Loucy (cell line): ENCODE measurements at regions not wholly inside any gene's neighbourhood (a gene's known extent, or its start where the extent isn't known, plus 50 kb on each side); places are given as distances from the start of the nearest gene placed in this dataset.

Experiments used
- H2AFZ ChIP-seq: fragments of 200-600 bp; sonication (generic); 2 replicates; pipeline ENCODE4 v1.6.0; 2016; ENCODE audit warnings: antibody characterized with exemption, mild to moderate bottlenecking, low read length, moderate library complexity
- H3F3A ChIP-seq: fragments of 200-600 bp; 2 replicates; pipeline ENCODE4 v1.6.0; 2016; ENCODE audit warnings: antibody characterized with exemption, low read depth, mild to moderate bottlenecking
- H3K27me3 ChIP-seq: fragments of 200-600 bp; sonication (generic); 2 replicates; pipeline ENCODE4 v1.6.1; 2014; ENCODE audit warnings: low read length, mild to moderate bottlenecking; ENCODE audit not compliant: insufficient read depth, poor library complexity, severe bottlenecking
- H3K36me3 ChIP-seq: fragments of 200-600 bp; sonication (generic); 2 replicates; pipeline ENCODE4 v1.6.1; 2016; ENCODE audit warnings: low read length; ENCODE audit not compliant: insufficient read depth
- H3K4me1 ChIP-seq: fragments of 200-600 bp; sonication (generic); 2 replicates; pipeline ENCODE4 v1.5.1; 2014; ENCODE audit warnings: low read length, mild to moderate bottlenecking; ENCODE audit not compliant: insufficient read depth, poor library complexity, severe bottlenecking
- H3K4me2 ChIP-seq: fragments of 200-600 bp; sonication (generic); 2 replicates; pipeline ENCODE4 v1.6.0; 2014; ENCODE audit warnings: antibody characterized with exemption, low read length, low read depth, mild to moderate bottlenecking; ENCODE audit not compliant: poor library complexity, severe bottlenecking
- H3K4me3 ChIP-seq: fragments of 200-600 bp; sonication (generic); 2 replicates; pipeline ENCODE4 v1.5.1; 2014; ENCODE audit warnings: low read length, mild to moderate bottlenecking, mixed read lengths; ENCODE audit not compliant: poor library complexity, severe bottlenecking
- H3K79me2 ChIP-seq: fragments of 200-600 bp; sonication (generic); 2 replicates; pipeline ENCODE4 v1.6.1; 2014; ENCODE audit warnings: low read length; ENCODE audit not compliant: insufficient read depth
- H3K9ac ChIP-seq: fragments of 200-600 bp; sonication (generic); 2 replicates; pipeline ENCODE4 v1.6.0; 2014; ENCODE audit warnings: mild to moderate bottlenecking, low read depth, low read length, moderate library complexity; ENCODE audit not compliant: poor library complexity, severe bottlenecking
- H3K9me2 ChIP-seq: fragments of 200-600 bp; sonication (generic); replicated peaks from 2 replicates; pipeline ENCODE4 v1.6.1; 2016; ENCODE audit warnings: low read depth, low read length, mixed read lengths
- H3K9me3 ChIP-seq: fragments of 200-600 bp; sonication (generic); 2 replicates; pipeline ENCODE4 v1.6.1; 2014; ENCODE audit warnings: mild to moderate bottlenecking, antibody characterized with exemption, low read length, low read depth; ENCODE audit not compliant: insufficient read depth
- H4K20me1 ChIP-seq: fragments of 200-600 bp; sonication (generic); 2 replicates; pipeline ENCODE4 v1.6.0; 2014; ENCODE audit warnings: antibody characterized with exemption, low read length, mild to moderate bottlenecking; ENCODE audit not compliant: insufficient read depth, poor library complexity, severe bottlenecking
- CTCF ChIP-seq: fragments of 200-600 bp; sonication (generic); conservative IDR thresholded peaks from 2 replicates; pipeline ENCODE4 v1.5.1; 2014; ENCODE audit warnings: mild to moderate bottlenecking, antibody characterized with exemption, low read length
- EZH2phosphoT487 ChIP-seq: fragments of 200-600 bp; IDR thresholded peaks from 2 replicates; pipeline ENCODE4 v1.6.1; 2018; ENCODE audit warnings: antibody characterized with exemption, mild to moderate bottlenecking, moderate library complexity, borderline replicate concordance

GRCh38 chr17:36679815-36680467, 78.6 kb downstream of the MRM1 start:
- Histone ChIP-seq H3K9ac (no peak overlapping the region), H3K79me2 (no peaks in the 10 kb centered on the region), H3K9me3 (no peaks in the 10 kb centered on the region), H3F3A (no peaks in the 10 kb centered on the region), H3K4me2 (no peak overlapping the region), H3K4me1 (peaks cover 22% of the 10 kb centered on the region), H3K9me2 (no peaks in the 10 kb centered on the region), H3K36me3 (no peaks in the 10 kb centered on the region), H3K4me3 (no peak overlapping the region), H3K27me3 (no peaks in the 10 kb centered on the region), H2AFZ (no peak overlapping the region), H4K20me1 (no peaks in the 10 kb centered on the region)
- TF ChIP-seq EZH2phosphoT487 (no peak), CTCF (no peak)

GRCh38 chr17:36680701-36681202, 79.4 kb downstream of the MRM1 start:
- no peak overlapping the region for H2AFZ ChIP-seq
- TF ChIP-seq EZH2phosphoT487 (no peak), CTCF (no peak)

GRCh38 chr17:36682773-36683172, 81.4 kb downstream of the MRM1 start:
- no peak overlapping the region for H2AFZ ChIP-seq
- no peaks in the 10 kb centered on the region for H3K36me3 ChIP-seq
- H3K79me2 ChIP-seq: no peaks in the 10 kb centered on the region
- no peak overlapping the region for H3K4me2 ChIP-seq
- H3F3A ChIP-seq: no peaks in the 10 kb centered on the region
- H3K27me3 ChIP-seq: no peaks in the 10 kb centered on the region
- H3K9ac ChIP-seq: no peak overlapping the region
- no peaks in the 10 kb centered on the region for H3K9me3 ChIP-seq
- no peak overlapping the region for H3K4me3 ChIP-seq
- no peak for TF ChIP-seq CTCF
- no peak for TF ChIP-seq EZH2phosphoT487
- peaks cover 7% of the 10 kb centered on the region for H3K4me1 ChIP-seq
- H3K9me2 ChIP-seq: no peaks in the 10 kb centered on the region
- H4K20me1 ChIP-seq: no peaks in the 10 kb centered on the region

More at GRCh38 chr17:36680701-36681202, 79.4 kb downstream of the MRM1 start:
- Histone ChIP-seq H3K9me3 (no peaks in the 10 kb centered on the region), H3K4me1 (peaks cover 13% of the 10 kb centered on the region), H3K9ac (no peak overlapping the region), H4K20me1 (no peaks in the 10 kb centered on the region), H3K79me2 (no peaks in the 10 kb centered on the region), H3K27me3 (no peaks in the 10 kb centered on the region), H3F3A (no peaks in the 10 kb centered on the region), H3K9me2 (no peaks in the 10 kb centered on the region), H3K4me3 (no peak overlapping the region), H3K4me2 (no peak overlapping the region), H3K36me3 (no peaks in the 10 kb centered on the region)
